Stomach (tissue), 4 donors: ENCODE measurements at regions not wholly inside any gene's neighbourhood (a gene's known extent, or its start where the extent isn't known, plus 50 kb on each side); places are given as distances from the start of the nearest gene placed in this dataset.

Experiments used
- POLR2A ChIP-seq, 4 donors: fragments of 450-650 bp; IDR thresholded peaks; one replicate each; pipeline ENCODE4 v1.6.1; 2016; ENCODE audit warnings: antibody characterized with exemption in 4 of 4, control low read depth in 2 of 4, mild to moderate bottlenecking in 1 of 4, moderate library complexity in 1 of 4
- TF ChIP-seq, protein P1 (sequence below), 7 experiments: fragments of 450-650 bp in 4 of 7; fragments of 200-600 bp in 3 of 7; sonication (generic) in 3 of 7; IDR thresholded peaks; one replicate each; pipeline ENCODE4 v1.5.1; 2016 to 2019; ENCODE audit warnings: antibody characterized with exemption in 7 of 7, control low read depth in 2 of 7, mild to moderate bottlenecking in 1 of 7

DNA sequence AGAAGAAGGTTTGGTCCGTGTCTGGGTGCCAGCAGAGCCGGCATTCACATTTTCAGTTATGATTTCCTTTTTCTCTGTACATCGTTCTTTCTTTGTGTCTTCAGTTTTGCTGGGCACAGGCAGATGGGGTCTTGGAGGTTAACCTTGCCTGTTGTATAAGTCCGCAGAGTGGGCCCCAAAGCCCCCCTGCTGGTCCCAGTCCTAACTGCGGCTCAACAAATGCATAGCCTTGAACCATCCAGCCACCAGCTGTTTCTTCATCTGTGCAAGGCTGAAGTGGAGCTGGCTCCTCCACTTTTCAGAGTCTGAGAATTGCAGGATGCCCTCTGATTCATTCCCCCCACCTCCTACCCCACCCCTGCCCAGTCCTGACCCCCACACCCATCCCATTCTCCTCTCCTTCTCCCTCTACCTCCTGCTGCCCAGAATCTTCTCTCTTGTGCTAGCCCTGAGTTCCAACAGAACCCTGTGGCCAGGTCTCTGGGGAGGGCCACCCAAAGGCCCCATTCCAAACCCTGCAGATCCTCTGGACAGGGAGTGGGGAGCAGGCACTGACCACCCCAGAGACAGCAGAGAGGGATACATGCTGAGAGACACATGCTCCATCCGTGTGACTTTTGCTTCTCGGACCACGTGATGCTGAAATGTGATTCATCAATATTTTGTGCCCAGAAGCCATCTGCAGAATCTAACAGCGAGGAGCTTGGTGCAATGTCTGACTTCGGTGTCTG lies 386.5 kb upstream of the SULF2 start:
- TF ChIP-seq, protein P1, sequence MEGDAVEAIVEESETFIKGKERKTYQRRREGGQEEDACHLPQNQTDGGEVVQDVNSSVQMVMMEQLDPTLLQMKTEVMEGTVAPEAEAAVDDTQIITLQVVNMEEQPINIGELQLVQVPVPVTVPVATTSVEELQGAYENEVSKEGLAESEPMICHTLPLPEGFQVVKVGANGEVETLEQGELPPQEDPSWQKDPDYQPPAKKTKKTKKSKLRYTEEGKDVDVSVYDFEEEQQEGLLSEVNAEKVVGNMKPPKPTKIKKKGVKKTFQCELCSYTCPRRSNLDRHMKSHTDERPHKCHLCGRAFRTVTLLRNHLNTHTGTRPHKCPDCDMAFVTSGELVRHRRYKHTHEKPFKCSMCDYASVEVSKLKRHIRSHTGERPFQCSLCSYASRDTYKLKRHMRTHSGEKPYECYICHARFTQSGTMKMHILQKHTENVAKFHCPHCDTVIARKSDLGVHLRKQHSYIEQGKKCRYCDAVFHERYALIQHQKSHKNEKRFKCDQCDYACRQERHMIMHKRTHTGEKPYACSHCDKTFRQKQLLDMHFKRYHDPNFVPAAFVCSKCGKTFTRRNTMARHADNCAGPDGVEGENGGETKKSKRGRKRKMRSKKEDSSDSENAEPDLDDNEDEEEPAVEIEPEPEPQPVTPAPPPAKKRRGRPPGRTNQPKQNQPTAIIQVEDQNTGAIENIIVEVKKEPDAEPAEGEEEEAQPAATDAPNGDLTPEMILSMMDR (IDR thresholded peaks at IDR 0.05), result no peak
- no peak for TF ChIP-seq POLR2A (IDR thresholded peaks at IDR 0.05)
